ENCODE measurements at regions not wholly inside any gene's neighbourhood (a gene's known extent, or its start where the extent isn't known, plus 50 kb on each side); places are given as distances from the start of the nearest gene placed in this dataset.

- no peak for TF ChIP-seq ZNF658 (tag by site-specific recombination; IDR thresholded peaks at IDR 0.05)
- no peak for TF ChIP-seq ZNF664 (tag by site-specific recombination; IDR thresholded peaks at IDR 0.05)
- no peak for TF ChIP-seq ZNF704 (tag by site-specific recombination; IDR thresholded peaks at IDR 0.05)
- TF ChIP-seq ZNF148 (tag by site-specific recombination; IDR thresholded peaks at IDR 0.05; ENCODE audit: borderline replicate concordance): no peak
- no peak for TF ChIP-seq ZNF548 (tag by site-specific recombination; IDR thresholded peaks at IDR 0.05)
- no peak for TF ChIP-seq OVOL3 (tag by site-specific recombination; IDR thresholded peaks at IDR 0.05)
- no peak for TF ChIP-seq TSHZ1 (tag by site-specific recombination; IDR thresholded peaks at IDR 0.05; ENCODE audit: borderline replicate concordance)
Measured at GRCh38 chr4:43457866-43458265, 565.4 kb downstream of the GRXCR1 start (continued).

GRCh38 chr4:43458293-43458692 lies 565.8 kb downstream of the GRXCR1 start:
- no peaks in the 10 kb centered on the region for H3K9me3 ChIP-seq (ENCODE audit: control insufficient read depth, insufficient read depth, low read depth, low read length)
- CTCF ChIA-PET: no interaction called here
- TF ChIP-seq ZNF701 (tag by site-specific recombination; IDR thresholded peaks at IDR 0.05): no peak
- TF ChIP-seq ZNF169 (tag by site-specific recombination; IDR thresholded peaks at IDR 0.05): no peak
- TF ChIP-seq GLIS1 (tag by site-specific recombination; IDR thresholded peaks at IDR 0.05): no peak
- TF ChIP-seq ZNF623 (tag by site-specific recombination; IDR thresholded peaks at IDR 0.05): no peak
- TF ChIP-seq ZFP37 (tag by site-specific recombination; IDR thresholded peaks at IDR 0.05): no peak
- no peak for TF ChIP-seq SP2 (tag by site-specific recombination; IDR thresholded peaks at IDR 0.05)
- no peak overlapping the region for H3K4me3 ChIP-seq (ENCODE audit: low read depth, low read length)
- no peaks in the 10 kb centered on the region for H3K4me1 ChIP-seq (ENCODE audit: control insufficient read depth, insufficient read depth, low read length)
- no peak overlapping the region for H3K27ac ChIP-seq (ENCODE audit: extremely low read depth, low read depth, low read length)
- POLR2A ChIA-PET: no interaction called here
- H3K36me3 ChIP-seq (ENCODE audit: control insufficient read depth in 2 of 2, insufficient read depth in 1 of 2, low read length in 2 of 2): no peaks in the 10 kb centered on the region

GRCh38 chr4:43471950-43472349 lies 579.4 kb downstream of the GRXCR1 start:
- TF ChIP-seq ZNF530 (tag by site-specific recombination; IDR thresholded peaks at IDR 0.05; ENCODE audit: low read depth): no peak
- no peak for TF ChIP-seq ZNF580 (tag by site-specific recombination; IDR thresholded peaks at IDR 0.05)
- TF ChIP-seq KLF1 (tag by site-specific recombination; IDR thresholded peaks at IDR 0.05): no peak
- Histone ChIP-seq H3K9me3 (ENCODE audit: control insufficient read depth, insufficient read depth, low read depth, low read length) (no peaks in the 10 kb centered on the region), H3K4me1 (ENCODE audit: control insufficient read depth, insufficient read depth, low read length) (no peaks in the 10 kb centered on the region), H3K27ac (ENCODE audit: extremely low read depth, low read depth, low read length) (no peak overlapping the region), H3K4me3 (ENCODE audit: low read depth, low read length) (no peak overlapping the region), H3K36me3 (ENCODE audit: control insufficient read depth in 2 of 2, insufficient read depth in 1 of 2, low read length in 2 of 2) (no peaks in the 10 kb centered on the region)
- POLR2A ChIA-PET: no interaction called here
- CTCF ChIA-PET: no interaction called here
